Immature natural killer cell (primary cell): ENCODE measurements at regions not wholly inside any gene's neighbourhood (a gene's known extent, or its start where the extent isn't known, plus 50 kb on each side); places are given as distances from the start of the nearest gene placed in this dataset.
A peak's percentile ranks its signal among the peaks of the same experiment; 100 is the strongest.

Experiments
- DNase-seq, 3 donors: peaks; one replicate each; pipeline ENCODE4 v3.0.0; 2022; ENCODE audit warnings: mixed read lengths in 1 of 3
- H3K27ac Mint-ChIP-seq, 6 donors: one replicate each; pipeline ENCODE4 v1.8.0; 2020; ENCODE audit warnings: mixed read lengths in 6 of 6, mild to moderate bottlenecking in 5 of 6, inconsistent platforms in 4 of 6, moderate library complexity in 3 of 6
- H3K27me3 Mint-ChIP-seq, 3 donors: one replicate each; pipeline ENCODE4 v1.8.0; 2020 to 2021; ENCODE audit warnings: low read depth in 3 of 3, mild to moderate bottlenecking in 3 of 3, mixed read lengths in 3 of 3, moderate library complexity in 3 of 3, inconsistent platforms in 1 of 3
- H3K36me3 Mint-ChIP-seq, 3 donors: one replicate each; pipeline ENCODE4 v1.8.0; 2020; ENCODE audit warnings: mixed read lengths in 3 of 3, inconsistent platforms in 2 of 3, mild to moderate bottlenecking in 2 of 3
- H3K4me1 Mint-ChIP-seq, 2 donors: one replicate each; pipeline ENCODE4 v1.8.0; 2020; ENCODE audit warnings: inconsistent platforms in 2 of 2, mild to moderate bottlenecking in 2 of 2, mixed read lengths in 2 of 2, moderate library complexity in 1 of 2
- H3K4me3 Mint-ChIP-seq, 5 donors: one replicate each; pipeline ENCODE4 v1.8.0; 2020; ENCODE audit warnings: mild to moderate bottlenecking in 5 of 5, mixed read lengths in 5 of 5, inconsistent platforms in 3 of 5, moderate library complexity in 3 of 5
- H3K9me3 Mint-ChIP-seq, 6 donors: one replicate each; pipeline ENCODE4 v1.8.0; 2020; ENCODE audit warnings: mild to moderate bottlenecking in 6 of 6, mixed read lengths in 6 of 6, inconsistent platforms in 4 of 6, moderate library complexity in 3 of 6

- Mint-ChIP-seq H3K27ac (peak overlapping the region; percentile 82 to 97 (median 96)), H3K36me3 (no peaks in the 10 kb centered on the region), H3K9me3 (no peaks in the 10 kb centered on the region), H3K4me1 (peaks cover 23 to 40% of the 10 kb centered on the region in 2 donors), H3K4me3 (peak overlapping the region; percentile 86 to 94 (median 93)), H3K27me3 (peaks cover 8 to 18% (median 11%) of the 10 kb centered on the region in 3 donors)
- DNase-seq: peak; percentile 82 to 87 (median 84)
These were observed 57.8 kb upstream of the PCGF5 start for GRCh38 chr10:91162495-91163268.

DNA sequence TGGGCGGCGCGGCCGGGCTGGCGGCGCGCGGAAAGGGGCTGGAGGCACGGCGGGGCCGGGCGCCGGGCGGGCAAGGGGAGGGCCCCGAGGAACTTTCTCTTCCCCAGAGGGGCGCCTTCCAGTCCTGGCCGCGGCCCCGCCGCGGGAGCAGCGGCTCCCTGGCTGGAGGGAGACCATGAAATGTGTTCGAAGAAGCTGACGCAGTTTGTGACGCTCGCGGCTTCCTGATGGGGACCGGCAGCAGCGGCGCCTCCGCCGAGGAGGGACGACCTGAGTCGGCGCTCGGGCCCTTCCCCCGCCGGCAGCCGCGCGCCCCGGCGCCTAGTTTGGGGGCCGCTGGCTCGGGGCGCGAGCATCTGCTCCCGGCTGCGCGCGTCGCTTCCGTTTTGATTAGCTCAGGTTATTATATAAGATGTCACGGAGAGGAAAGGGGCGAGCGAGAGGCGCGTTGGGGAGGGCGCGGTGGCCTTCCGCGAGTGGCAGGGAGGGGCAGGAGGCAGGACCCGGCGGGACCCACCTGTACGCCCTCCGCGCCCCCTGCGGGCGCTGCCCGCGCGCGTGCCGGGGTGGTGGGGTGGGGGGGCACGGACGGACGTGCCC is 57.1 kb upstream of the PCGF5 start:
- Mint-ChIP-seq H3K27me3 (peaks cover 8 to 18% (median 11%) of the 10 kb centered on the region in 3 donors), H3K4me3 (peak overlapping the region; percentile 93 to 95 (median 94)), H3K4me1 (peaks cover 23 to 44% of the 10 kb centered on the region in 2 donors), H3K27ac (peak overlapping the region; percentile 76 to 97 (median 96)), H3K9me3 (no peaks in the 10 kb centered on the region), H3K36me3 (no peaks in the 10 kb centered on the region)
- DNase-seq: peak; percentile 86 to 89 (median 87)

DNA sequence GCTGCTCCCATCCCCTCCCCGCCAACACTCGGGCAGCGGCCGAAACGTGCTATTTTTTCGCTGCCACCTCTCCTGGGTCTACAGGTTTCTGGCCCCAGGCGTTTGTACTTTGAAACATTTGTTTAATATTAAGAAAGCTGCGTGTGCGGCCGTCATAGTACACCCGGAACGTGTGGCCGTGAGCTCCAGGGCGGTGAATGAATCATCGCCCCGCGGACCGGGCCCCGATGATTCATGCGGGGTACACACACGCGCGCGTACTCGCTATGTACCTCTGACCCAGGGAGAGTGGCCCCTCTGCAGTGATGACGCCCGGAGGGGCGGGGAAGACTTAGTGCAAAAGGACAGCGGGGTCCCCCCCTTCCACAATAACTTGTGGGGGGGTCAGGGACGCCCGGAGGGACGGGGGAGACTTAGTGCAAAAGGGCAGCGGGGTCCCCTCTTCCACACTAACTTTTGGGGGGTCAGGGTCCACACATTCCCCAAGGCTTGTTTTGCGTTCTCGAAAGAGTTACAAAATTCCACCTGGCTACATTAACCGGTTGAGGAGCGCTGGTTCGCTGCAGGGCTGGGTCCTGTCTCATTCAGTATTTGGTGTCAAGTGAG is 56.5 kb upstream of the PCGF5 start:
- peaks cover 23 to 44% of the 10 kb centered on the region in 2 donors for H3K4me1 Mint-ChIP-seq
- H3K27ac Mint-ChIP-seq: peak overlapping the region; percentile 90 to 97 (median 96)
- no peaks in the 10 kb centered on the region for H3K36me3 Mint-ChIP-seq
- H3K27me3 Mint-ChIP-seq: peaks cover 8 to 18% (median 11%) of the 10 kb centered on the region in 3 donors
- H3K4me3 Mint-ChIP-seq: peak overlapping the region; percentile 93 to 95 (median 94)
- no peaks in the 10 kb centered on the region for H3K9me3 Mint-ChIP-seq
- DNase-seq: peak; percentile 63 to 67 (median 66)

DNA sequence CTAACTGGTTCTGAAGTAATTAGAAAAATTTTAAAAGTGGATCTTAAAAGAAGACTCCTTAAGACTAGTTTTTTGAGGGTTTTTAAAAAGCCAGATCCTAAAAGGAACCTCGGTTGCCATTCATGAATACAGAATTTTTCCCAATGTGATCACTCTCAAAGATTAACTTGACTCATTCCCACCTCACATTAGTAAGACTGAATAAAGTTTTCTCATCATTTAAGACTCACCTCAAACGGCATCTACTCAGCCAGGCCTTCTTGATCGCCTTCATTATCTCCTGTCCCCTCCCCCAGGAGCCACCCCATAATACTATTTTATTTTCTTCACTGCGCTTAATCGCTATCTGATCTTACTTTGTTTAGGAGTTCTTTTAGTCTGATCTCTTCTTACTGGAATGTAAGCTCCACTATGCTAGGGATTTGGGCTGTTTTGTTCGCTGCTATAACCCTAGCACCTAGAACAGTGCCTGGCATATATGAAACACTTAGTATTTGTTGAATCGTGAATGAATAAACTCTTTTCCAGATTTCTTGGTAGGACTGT is 55.9 kb upstream of the PCGF5 start:
- DNase-seq: no peak
- H3K4me1 Mint-ChIP-seq: peaks cover 23 to 44% of the 10 kb centered on the region in 2 donors
- peak overlapping the region; percentile 93 to 95 (median 94) for H3K4me3 Mint-ChIP-seq
- peak overlapping the region; percentile 90 to 97 (median 96) for H3K27ac Mint-ChIP-seq
- no peaks in the 10 kb centered on the region for H3K9me3 Mint-ChIP-seq
- H3K36me3 Mint-ChIP-seq: peaks cover 0 to under 1% (median 0%) of the 10 kb centered on the region in 3 donors
- peaks cover 8 to 18% (median 11%) of the 10 kb centered on the region in 3 donors for H3K27me3 Mint-ChIP-seq

- peaks cover 5 to 8% (median 7%) of the 10 kb centered on the region in 3 donors for H3K27me3 Mint-ChIP-seq
- H3K9me3 Mint-ChIP-seq: no peaks in the 10 kb centered on the region
- peaks cover 0 to 9% (median 0%) of the 10 kb centered on the region in 3 donors for H3K36me3 Mint-ChIP-seq
- peaks cover 30 to 41% of the 10 kb centered on the region in 2 donors for H3K4me1 Mint-ChIP-seq
- H3K4me3 Mint-ChIP-seq: no peak overlapping the region
- no peak overlapping the region for H3K27ac Mint-ChIP-seq
- DNase-seq: no peak
These were observed 53.1 kb upstream of the PCGF5 start for GRCh38 chr10:91167406-91167805.

DNA sequence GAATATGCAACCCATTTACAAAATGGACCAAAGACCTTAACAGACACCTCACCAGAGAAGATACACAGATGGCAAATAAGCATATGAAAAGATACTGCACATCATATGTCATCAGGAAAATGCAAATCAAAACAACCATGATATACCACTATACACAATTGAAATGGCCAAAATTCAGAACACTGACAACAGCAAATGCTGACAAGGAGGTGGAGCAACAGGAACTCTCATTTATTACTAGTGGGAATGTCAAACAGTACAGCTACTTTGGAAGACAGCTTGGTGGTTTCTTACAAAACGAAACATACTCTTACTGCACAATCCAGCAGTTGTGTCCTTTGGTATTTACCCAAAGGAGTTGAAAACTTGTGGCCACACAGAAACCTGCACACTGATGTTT is 50.0 kb upstream of the PCGF5 start:
- Mint-ChIP-seq H3K27ac (no peak overlapping the region), H3K9me3 (no peaks in the 10 kb centered on the region), H3K4me1 (peaks cover 20 to 44% of the 10 kb centered on the region in 2 donors), H3K27me3 (no peaks in the 10 kb centered on the region), H3K36me3 (peaks cover 0 to 13% (median 4%) of the 10 kb centered on the region in 3 donors), H3K4me3 (no peak overlapping the region)
- no peak for DNase-seq
